ENCODE measurements at regions not wholly inside any gene's neighbourhood (a gene's known extent, or its start where the extent isn't known, plus 50 kb on each side); places are given as distances from the start of the nearest gene placed in this dataset.

DNA sequence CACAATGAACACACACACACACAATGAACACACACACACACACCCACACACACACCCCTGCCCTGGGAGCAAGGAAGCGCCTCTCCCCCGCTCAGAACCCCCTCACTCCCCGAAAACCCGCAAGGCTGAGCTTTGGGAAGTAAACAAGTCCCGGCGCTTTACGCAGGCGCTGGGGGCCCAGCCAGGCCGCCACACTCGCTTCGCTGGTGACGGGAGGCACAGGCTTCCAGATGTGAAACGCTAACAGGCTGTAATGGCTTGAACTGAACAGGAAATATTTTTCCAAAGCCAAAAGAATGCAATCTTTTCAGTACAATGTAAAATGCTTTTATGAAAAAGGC lies 122.7 kb upstream of the IGF1R start:
- no peak for TF ChIP-seq CTCF (IDR thresholded peaks at IDR 0.05)
- no peak for TF ChIP-seq EP300 (IDR thresholded peaks at IDR 0.05; ENCODE audit: low read depth)
- TF ChIP-seq POLR2AphosphoS5 (IDR thresholded peaks at IDR 0.05) = no peak
